GM19395 (cell line): ENCODE measurements at regions not wholly inside any gene's neighbourhood (a gene's known extent, or its start where the extent isn't known, plus 50 kb on each side); places are given as distances from the start of the nearest gene placed in this dataset.

Source experiments
- ATAC-seq: cut with Tn5 transposase; IDR thresholded peaks from one replicate; pipeline ENCODE4 v1.9.1; 2021; ENCODE audit warnings: mild to moderate bottlenecking, moderate library complexity; ENCODE audit not compliant: unreplicated experiment

DNA sequence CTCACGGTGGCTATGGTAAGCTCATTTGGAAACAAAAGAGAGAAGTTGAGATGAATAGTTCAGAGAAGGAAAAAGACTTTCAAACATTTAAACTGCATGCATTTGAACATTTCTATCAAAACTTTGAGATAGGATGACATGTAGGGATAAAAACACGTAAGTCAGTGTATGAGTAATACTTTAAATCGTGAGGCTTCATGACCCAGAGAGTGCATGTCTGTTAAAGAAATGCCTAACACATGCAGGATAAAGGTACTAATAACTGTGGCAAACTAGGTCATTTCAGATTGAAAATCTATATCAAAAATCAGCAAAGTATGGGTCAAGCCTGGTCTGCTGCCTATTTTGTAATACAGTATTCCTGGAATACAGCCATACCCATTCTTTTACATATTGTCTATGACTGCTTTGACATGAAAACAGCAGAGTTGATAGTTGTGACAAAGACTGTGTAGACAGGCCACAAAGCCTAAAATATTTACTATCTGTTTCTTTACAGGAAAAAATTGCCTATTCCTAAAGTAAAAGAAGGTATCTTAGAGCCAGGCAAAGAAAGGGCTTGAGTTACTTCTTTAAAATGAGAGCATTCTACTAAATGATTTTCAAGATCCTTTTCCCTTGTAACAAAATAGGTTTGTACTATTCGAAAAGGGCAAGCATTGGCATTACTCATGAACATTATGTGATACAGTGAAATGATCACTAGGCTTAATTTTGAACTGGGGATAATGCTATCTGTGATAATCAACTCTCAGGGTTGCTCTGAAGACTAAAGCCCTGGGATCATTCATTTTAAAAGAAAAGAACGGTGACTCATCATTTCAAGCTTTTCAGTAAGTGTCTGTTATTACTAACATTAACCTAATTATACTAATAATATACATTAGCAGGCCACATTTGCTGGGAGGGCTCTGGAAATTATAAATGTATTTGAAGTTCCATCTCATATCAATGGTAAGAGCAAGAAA lies 185.9 kb downstream of the CRPPA start:
- ATAC-seq = no peak

DNA sequence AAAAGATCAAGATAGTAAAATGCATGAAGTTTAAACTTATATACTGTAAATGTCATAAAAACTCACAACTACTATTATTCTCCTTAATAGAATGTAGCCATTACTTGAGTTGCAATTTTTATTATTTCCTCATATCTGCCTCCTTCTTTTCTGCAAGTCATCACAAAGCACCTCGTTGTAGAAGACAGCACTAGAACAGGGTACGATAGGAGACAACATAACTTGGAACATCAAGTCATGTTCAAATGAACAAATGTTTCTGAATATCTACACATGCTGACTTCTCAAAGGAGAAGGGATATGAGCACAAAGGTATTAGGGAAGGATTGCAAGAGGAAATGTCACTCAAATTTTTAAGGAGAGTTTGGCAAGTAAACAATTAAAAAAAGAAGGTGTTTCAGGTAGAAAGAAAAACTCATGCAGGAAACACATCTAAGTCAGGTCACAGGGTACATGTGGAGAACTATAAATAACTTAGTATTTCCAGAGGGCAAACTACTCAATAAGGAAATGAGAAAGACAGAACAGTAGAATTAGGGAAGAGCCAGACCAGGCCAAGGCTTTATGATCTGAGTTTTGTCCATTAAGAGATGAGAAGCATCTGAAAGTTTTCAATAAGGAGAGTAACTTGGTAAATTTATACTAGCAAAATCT lies 186.7 kb downstream of the CRPPA start:
- no peak for ATAC-seq

DNA sequence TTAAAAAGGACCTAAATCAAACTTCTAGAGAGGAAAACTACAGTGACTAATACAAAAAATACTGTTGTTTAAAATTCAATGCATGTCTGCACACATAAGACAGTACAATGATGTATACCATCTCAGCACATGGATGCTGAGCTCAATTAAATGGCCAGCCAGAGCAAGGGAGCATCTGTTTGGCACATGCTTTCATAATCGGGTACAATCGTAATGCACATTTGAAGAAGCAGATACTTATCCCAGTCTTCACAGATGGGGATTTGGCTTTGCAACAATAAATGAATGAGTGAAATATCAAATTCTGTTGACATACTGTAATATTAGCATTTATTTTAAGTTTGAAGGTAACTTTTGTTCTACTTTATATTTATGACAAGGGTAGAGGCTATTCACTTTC lies 187.8 kb downstream of the CRPPA start:
- no peak for ATAC-seq

DNA sequence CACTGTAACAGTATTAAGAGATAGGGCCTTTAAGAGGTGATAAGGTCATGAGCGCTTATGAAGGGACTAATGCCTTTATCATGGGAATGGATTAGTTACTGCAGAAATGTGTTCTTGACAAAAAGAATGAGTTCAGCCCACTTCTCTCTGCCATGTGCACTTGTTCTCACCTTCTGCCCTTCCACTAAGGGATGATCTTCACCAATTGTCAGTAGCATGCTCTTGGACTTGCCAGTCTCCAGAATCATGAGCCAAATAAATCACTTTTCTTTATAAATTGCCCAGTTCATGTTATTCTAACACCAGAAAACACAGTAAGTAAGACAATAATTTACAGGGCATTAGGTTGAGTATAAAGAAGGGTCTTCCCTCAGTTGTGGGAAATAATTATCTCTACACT lies 189.1 kb downstream of the CRPPA start:
- no peak for ATAC-seq

DNA sequence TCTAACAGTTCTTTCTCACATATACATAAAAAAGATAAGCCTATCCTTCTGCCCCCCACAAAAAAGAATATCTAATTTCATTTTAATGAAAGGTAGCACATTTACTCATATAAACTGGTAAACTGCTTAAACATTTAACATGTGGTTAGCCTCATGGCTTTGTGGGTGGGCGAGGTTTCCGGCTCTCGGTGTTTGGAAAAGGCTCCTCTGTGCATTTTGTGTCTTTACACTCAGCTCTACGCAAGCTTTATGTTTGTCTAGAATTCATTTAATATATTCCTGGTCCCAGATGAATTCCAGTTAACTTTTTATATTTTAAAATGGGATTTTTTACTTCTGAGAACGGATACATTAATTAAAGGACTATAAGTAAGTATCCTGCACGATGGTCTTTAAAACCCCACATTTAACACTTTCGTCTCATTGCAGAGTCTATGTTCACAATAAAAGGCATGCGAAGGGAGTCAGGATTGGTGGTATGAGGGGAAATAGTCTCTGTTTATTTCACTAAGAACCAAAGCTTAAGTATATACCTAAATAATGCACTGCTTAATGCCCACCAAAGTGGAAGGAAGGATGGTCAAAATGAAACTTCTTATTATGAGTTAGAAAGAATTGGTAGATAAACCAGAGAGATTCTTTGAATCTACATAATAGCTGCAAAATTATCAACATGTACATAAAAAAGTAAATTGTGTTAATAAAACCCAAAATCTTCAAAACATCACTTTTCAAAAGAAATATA lies 197.2 kb downstream of the CRPPA start:
- ATAC-seq = no peak

DNA sequence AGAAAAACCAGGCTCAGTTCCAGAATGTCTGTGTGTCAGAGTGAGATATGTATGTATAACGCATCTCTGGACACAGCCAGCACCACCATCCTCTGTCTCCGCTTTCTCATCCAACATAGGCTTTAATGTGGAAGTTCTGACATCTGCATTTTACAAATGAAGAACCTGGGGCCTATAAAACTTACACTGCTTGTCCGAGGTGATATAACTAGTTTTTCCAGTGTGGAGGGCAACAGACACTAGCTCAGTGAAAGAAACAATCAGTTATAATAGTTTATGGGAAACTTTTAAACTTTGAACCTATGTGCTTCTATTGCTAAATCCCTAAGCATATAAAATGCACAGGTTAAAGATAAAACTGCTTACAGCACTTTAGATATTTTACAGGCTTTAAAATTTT lies 208.7 kb downstream of the CRPPA start:
- no peak for ATAC-seq

DNA sequence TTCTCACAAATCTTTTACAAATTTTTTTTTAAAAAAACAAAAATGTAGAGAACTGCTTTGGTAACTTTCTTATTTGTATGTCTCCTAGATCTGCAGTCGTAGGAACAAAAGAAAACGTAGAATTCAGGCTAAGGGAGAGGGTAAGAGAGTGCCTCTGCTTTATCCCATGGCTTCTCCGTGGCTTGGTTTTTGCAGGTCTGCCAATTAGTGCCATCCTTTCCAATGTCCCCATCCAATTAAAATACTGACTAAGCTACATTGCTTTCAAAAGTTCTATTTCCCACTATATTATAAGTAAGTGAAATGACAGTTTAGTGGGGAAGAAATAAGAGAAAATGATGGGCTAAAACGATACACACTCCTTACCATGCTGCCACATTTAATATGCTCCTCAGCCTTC lies 209.3 kb downstream of the CRPPA start:
- ATAC-seq = no peak

DNA sequence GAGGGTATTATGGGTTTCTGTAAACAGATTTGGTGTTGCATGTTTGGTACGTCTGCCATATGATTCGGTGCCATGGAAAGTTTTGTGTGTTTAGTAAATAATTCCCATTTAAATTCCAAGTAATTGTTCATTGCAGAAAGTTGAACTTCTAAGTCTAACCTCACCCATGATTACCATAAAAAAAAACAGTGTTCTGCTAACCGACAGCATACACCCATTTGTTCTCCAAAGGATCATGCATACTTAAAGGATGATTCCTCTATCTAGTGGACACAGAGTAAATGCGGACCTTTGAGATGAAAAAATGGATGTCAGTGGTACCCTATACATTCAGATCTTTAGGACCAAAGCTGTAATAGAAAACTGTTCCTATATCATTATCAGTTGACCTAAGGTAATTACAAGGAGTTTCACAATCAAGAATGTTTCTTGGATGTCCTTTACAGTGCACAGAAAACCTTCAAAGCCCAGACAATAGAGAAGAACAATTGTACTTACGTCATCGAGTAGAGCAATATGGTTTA lies 209.9 kb downstream of the CRPPA start:
- ATAC-seq = no peak

DNA sequence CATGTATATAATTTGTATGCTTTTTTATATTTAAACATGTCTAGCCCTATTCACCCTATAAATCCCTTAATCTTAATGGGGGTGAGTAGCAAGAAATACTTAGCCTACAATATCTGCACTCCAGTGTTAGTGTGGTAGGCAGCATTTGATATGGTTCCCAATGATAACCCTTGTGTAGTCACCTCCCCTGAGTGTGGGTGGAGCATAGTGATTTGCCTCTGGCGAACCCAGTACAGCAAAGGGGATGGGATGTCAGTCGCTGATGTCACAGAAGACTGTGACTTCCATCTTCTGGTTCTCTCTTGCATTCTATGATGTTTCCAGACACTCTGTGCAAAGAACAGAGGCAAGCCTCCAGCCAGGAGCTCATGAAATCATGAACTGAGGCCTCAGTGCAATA lies 211.2 kb downstream of the CRPPA start:
- ATAC-seq = no peak

DNA sequence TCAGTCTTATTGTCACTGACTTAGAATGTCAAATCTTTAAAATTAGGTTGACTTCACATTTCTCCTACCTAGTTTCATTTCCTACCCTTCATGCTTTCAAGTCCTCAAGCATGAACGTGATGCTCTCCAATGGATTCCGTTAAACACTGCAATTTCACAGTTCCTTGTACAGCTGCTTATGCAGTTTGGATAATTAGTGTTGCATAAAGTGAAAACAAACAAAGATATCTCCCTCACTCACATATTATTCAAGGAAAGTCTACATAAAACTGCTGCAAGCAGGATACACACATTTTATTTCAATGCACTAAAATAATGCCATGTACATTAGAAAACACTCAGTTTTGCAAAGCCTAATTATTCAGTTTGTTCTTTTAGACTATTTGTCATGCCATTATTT lies 214.0 kb downstream of the CRPPA start:
- no peak for ATAC-seq

DNA sequence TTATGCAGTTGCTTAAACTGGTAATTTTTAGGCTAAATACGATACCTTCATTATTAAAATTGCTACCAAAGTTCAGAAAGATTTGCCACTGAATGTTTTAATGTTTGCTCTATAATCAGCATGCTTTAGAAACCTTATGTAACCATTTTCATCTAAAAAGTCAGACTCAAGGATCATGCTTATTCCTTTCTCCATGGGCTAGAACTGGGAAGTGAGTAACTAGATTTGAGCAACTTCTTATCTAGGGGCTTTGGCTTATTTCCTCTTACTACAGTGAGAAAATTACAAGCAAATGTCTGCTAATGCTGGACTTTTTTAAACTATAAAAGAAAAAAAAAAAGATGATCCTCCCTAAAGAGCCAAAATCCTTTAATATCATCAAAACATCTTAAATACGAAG lies 215.9 kb downstream of the CRPPA start:
- no peak for ATAC-seq

DNA sequence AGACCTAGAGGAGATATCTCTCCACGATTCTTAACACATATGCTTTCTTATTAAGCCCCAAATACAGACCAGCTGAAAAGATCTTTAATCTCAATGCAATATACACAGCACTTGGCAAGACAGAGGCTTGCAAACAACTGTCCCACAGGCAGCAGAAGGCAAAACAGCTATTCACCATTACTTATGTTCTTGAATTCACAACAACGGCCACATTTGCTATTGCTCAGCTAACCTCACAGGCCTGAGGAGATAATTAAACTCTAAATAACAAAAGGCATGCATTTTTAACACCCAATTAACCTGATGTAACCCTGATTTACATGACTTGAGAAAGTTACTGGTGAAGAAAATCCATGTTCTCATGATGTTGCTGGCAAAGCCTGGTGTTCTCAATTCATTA lies 216.4 kb downstream of the CRPPA start:
- no peak for ATAC-seq

DNA sequence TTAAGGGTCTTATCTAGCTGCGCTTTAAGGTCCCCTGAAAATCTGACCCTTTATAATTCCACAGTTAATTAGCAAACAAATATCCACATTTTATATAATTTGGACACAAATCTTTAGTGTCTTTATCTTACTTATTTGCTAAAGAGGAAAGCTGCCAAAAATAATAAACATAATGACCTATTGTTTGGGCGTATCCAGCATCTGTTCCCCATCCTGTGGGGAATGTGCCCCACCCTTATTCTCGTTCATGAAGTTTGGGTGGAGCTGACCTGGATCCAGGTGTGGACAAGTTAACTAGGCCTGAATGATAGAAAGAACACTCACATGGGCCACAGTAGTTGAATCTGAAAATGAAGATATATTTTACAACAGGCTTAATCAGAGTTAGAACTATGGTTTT lies 218.3 kb downstream of the CRPPA start:
- no peak for ATAC-seq

DNA sequence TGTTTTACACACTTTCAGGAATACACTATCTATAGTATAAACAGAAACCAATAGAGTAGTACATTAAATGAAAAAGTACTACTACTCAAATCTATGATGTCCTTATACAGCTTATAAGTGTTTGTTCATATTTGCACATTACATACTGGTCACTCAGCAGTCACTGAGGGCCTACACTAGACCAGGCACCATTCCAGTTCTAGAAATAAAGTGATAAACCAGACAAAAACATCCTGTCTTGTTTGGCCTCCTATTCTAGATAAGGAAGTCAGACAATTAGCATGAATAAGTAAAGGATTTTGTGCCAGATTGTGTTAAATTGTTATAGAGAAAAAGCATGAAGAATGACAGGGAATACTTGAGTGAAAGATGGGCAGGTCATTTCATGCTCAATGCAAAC lies 219.0 kb downstream of the CRPPA start:
- no peak for ATAC-seq

DNA sequence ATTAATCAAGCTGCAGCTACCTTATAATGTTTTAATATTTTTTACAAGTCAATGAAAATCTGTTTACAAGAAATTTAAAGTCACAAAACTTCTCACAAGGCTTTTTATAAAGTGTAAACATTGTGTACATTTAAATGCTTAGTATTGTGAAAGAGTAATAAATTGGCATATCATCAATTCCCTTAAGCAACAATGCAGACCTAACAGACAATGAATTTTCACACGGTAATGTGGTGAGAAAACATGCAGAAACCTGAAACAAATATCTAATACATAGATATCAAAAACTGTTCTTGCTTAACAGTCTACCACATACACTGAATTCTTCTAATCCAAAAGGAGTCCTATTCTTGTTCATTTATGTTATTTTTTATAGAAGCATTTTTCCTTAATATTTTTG lies 220.7 kb downstream of the CRPPA start:
- ATAC-seq = no peak

DNA sequence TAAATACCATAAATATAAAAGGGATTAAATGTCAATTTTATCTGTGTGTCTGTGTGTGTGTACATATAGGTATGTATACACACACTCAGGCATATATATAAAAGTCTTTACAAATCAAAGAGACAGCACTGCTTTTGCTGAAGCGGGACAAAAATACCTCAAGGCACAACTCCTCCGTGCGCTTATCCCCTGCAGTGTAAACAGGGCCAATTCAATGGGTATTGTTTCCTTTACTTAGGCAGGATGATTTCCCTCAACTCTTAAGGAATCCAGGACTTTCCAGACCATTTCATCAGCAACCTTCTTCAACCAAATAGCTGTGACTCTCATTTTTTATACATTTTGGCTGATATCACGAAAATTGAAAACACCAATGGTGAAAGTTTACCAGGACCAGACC lies 227.7 kb downstream of the CRPPA start:
- ATAC-seq = no peak

DNA sequence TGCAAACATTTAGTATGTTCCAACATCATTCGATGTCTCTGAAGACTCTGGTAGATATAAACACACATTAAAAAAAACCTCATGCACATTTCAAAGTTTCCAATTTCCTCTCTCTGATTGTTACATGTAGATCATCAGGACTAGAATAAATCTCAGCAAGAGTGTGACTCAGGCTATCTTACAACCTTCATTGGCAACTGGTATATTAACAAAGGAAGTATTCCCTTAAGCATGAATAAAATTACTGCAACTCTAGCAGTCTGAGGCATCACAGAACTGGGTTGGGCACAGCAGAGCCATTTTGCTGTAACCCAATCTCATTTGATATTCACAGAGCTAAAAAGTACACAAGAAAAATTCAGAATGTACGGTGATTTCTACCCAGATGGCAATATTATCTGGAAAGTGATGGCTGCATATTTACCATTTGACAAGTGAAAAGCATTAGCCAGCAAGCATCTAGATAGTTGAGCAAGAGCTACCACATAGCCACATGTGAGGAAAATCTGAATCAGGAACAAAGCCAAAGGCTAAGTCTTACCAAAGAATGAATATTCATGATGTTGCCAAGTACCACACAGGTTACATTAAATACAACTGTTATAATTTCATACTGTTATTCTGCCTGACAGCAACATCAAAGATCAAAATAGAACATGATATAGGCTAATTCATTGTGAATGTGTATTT lies 232.2 kb downstream of the CRPPA start:
- ATAC-seq = no peak

DNA sequence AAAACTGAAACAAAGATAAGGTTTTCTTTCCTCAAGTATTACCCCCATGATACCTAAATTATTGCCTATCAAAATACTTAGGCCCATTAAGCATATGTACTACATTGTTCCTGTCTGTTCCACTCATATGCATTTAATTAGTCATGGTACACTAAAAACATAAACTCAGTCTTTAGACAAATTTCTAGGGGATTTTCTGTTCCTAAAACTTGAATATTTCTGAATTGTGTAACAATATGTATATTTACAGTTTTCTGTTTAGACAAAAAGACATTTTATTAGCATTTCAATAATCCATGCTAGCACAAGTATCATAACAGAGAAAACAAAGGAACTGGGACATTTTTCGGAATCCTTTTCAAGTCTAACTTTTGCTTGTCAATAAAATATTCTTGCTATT lies 234.2 kb downstream of the CRPPA start:
- ATAC-seq = no peak

DNA sequence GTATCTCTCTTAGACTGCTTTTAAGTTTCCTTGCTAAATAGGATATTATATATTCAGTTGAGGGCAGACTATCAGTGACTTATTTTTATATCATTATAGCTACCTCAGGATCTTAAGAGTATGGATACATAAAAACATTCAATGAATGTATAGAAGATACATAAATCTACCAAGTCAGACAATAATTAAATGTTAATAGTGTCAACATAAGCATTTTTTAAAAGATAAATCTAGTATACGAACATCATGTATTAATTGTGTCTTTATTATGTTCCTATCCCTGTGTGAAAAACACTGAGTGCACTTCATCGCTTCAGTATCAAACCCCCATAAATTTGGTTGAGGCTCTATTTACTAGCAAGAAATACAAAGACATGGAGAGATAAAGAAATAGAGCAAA lies 242.8 kb downstream of the CRPPA start:
- no peak for ATAC-seq

DNA sequence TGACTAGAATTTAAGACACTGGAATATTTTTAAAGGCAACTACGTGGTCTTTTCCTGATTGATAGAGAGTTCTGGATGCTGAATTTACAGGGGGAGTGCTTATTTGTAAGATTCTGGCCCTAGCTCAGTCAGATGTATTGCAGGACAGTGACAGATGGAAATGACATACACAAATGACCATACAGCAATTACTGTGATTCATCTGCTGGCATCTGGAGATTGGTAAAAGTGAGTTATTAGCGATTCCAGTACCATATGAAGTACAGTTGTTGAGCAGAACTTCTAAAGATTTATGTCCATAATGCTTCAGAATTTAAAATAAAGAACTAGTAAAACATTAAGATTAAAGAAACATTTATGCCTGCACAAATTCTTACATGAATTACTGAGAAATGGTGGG lies 243.2 kb downstream of the CRPPA start:
- no peak for ATAC-seq

DNA sequence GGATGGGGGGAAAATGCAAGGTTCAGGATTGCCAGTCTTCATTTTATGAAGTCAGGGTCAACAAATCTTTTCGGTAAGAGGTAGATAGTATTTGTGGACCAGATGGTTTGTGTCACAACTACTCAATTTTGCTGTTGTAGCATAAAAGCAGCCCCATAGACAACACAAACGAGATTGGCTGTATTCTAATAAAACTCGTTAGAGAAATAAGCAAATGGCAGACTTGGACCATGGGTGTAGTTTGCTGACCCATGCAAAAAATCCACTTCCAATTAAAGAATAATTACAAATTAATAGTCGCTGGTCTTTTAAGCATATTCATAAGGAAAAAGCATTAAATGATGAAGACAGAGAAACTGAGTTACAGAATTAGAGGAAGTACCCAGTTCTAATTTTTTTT lies 247.1 kb downstream of the CRPPA start:
- no peak for ATAC-seq
